GM18909 (cell line): ENCODE measurements at regions not wholly inside any gene's neighbourhood (a gene's known extent, or its start where the extent isn't known, plus 50 kb on each side); places are given as distances from the start of the nearest gene placed in this dataset.
A peak's percentile ranks its signal among the peaks of the same experiment; 100 is the strongest.
"Not testable (repeated sequence)": the region's sequence is repeated elsewhere in the genome, so short reads cannot be mapped to it uniquely, and the experiment has no call there.

Experiments used
- ATAC-seq: cut with Tn5 transposase; IDR thresholded peaks from one replicate; pipeline ENCODE4 v1.9.1; 2021; ENCODE audit warnings: mild to moderate bottlenecking; ENCODE audit not compliant: unreplicated experiment, poor library complexity

GRCh38 chr6:159642995-159643394 lies 50.0 kb downstream of the SOD2 start:
- ATAC-seq: no peak

DNA sequence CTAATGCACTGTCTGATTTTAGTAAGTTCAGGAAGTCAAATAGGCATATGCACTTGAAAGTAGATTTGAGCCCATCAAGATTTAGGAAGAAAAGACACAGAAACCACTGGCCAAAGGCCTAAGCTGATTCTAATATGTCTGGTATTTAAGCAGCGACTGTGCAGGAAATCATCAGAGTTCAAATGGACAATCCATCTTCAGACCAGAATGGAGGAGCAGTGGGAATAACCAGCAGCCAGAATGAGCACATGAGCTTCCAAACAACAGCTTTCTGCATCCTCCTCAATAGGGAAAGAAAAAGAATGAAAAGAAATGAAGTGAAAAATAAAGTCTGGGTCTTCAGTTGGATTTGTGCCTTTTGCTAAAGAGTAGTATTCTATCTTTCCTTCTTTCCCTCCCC lies 50.6 kb downstream of the SOD2 start:
- ATAC-seq: no peak

DNA sequence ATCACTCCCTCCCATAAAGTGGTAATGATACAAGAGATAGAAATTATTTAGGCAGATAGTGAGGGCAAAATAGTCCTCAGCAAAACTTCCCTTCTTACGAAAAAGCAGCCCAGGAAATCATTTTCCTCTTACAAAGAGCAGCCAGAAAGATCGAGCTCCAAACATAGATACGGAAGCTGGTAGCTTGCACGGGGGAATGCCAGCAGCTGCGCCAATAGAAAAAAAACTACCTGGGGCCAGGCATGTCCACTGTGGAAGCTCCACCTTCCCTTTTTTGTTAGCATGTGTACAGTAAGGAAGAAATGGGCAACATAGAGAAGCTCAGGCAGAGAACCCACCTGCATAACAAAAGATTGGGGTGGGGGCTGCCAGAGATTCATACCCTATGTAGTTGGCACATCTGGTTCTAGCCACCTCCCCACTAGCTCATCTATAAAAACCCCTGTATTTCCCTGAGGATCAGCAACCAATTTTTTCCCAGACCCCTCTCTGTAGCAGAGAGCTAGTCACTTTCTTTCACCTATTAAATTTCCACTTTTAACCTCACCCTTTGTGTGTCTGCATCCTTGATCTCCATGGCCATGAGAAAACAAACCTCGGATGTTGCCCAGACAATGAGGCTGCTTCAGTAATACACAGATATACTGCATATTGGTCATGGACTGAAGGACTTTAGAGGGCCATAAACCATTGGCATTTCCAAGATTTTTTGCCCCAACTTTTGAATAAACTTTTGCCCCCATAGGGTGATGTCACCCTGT lies 52.1 kb downstream of the SOD2 start:
- no peak for ATAC-seq

GRCh38 chr6:159640322-159640721 lies 52.7 kb downstream of the SOD2 start:
- no peak for ATAC-seq

DNA sequence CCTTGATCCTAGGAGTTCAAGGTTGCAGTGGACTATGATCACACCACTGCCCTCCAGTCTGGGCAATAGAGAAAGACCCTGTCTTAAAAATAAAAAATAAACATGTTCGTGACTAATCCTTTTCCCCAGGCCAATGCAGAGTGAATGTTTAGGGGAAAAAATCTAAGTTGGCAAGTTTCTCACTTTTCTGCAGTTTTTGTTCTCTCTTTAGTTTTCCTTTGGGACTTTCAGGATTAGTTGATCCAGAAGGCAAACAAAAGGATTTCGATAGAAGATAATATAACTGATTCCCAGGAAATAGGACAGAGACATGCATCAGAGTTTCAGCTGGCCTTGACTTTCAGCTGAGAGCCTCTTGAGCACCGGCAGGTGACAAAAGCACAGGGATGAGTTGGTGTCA lies 53.3 kb downstream of the SOD2 start:
- ATAC-seq: no peak

GRCh38 chr6:159633196-159633595 lies 59.8 kb downstream of the SOD2 start:
- ATAC-seq: peak; percentile 48

DNA sequence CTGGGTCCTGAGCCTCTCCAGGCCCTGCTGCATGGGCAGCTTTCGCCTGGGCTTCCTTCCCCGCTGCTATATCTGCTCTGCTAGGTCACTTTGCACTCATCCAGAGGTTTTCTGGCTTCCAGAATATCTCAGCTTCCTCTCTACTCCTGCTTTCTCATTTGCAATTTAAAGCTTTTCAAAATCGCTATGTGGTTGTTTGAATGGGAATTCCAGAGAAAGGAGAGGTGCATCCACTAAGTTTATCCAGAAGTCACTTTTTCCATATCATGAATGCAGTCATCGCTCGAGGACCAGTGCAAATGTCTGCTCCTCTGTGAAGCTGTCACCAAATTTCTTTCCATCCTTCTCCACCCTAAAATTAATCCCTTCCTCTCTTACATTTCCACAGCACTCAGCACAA lies 61.2 kb downstream of the SOD2 start:
- no peak for ATAC-seq

GRCh38 chr6:159627939-159628338 lies 65.1 kb downstream of the SOD2 start:
- no peak for ATAC-seq

DNA sequence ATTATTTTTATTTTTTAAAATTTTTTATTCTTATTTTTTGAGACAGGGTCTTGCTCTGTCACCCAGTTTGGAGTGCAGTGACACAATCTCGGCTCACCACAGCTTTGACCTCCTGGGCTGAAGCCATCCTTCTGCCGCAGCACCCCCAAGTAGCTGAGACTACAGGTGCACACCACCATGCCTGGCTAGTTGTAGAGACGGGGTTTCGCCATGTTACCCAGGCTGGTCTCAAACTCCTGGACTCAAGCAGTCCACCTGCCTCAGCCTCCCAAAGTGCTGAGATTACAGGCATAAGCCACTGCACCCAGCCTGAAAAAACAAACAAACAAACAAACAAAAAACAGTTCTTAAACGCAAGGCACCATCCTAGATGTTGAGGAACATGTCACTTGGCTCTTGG lies 66.5 kb downstream of the SOD2 start:
- ATAC-seq: not testable (repeated sequence)

GRCh38 chr6:159623156-159623555 lies 69.9 kb downstream of the SOD2 start:
- ATAC-seq: no peak

- no peak for ATAC-seq
Observed at GRCh38 chr6:159620947-159621346, 72.1 kb downstream of the SOD2 start.

- no peak for ATAC-seq
Observed at GRCh38 chr6:159617444-159617843, 75.6 kb downstream of the SOD2 start.

- ATAC-seq: no peak
Observed at GRCh38 chr6:159616456-159616855, 76.6 kb downstream of the SOD2 start.

DNA sequence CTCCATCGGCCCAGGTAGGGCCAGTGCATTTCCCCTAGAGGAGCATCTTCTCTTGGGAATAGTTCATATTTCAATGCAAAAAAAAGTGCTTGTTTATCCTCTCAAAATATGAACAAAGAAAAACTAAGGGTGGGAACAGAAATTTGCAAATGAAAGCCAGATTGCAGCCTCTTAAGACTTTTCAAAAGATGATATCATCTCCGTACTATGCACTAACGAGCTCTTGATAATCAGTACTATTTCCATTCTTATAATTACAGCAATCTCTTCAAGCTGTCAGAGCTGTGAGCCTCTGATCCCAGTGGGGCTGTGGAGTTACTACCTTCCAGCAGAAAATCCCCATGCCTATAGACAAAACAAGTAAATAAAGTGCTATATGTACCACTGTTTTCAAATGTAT lies 77.1 kb downstream of the SOD2 start:
- no peak for ATAC-seq

GRCh38 chr6:159610881-159611280 lies 82.2 kb downstream of the SOD2 start:
- ATAC-seq: no peak

DNA sequence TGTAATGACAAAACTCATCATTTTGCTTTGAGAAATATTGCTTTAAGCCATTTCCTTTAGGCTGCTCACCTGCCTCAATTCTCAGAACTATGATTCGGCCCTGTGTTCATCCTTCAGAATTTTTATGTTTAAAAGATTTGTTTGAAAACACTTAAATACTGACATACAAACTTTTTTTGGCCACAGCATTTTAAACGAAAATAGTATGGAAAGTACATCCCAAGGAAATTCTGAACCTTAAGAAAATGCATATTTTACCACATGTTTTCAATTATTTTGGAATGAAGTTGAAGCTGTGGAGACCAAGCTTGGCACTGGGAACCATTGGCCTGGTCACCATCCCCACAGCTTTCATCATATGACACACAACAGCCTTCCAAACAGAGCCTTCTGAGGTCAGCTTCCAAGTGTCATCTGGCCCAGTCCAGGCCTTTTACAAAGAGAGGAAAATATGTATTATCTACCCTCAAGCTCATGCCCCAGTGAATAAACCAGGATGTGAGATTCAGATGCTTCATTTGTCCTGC lies 83.3 kb downstream of the SOD2 start:
- no peak for ATAC-seq

DNA sequence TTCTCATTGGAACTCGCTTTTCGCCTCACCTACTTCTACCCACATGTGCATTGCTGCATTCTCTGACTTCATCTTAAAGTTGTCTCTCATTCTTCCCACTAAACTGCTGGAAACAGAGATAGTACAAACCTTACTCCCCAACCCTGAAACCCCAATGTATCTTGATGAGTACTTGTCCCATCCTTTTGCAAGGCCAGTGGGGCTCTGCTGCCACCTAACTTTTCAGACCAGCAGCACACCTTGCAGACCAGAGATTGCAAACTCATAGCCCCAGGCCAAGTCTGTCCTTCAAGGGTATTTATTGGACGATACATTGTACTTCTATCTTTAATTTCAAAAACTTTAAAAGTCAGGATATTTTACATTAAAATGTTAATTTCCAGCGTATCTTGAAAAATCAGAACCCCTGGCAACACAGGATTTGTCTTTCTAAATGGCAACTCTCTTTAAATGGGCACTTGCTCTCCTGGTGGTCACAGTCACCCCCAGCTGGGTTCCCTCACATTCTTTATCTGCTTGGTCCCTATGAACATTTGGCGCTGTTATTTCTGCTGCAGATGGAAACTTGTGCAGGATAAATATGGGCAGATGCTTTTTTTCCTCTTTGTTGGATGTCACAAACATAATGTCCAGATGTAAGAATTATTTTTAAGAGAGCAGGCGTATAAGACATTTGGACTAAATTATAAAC lies 83.9 kb downstream of the SOD2 start:
- no peak for ATAC-seq

DNA sequence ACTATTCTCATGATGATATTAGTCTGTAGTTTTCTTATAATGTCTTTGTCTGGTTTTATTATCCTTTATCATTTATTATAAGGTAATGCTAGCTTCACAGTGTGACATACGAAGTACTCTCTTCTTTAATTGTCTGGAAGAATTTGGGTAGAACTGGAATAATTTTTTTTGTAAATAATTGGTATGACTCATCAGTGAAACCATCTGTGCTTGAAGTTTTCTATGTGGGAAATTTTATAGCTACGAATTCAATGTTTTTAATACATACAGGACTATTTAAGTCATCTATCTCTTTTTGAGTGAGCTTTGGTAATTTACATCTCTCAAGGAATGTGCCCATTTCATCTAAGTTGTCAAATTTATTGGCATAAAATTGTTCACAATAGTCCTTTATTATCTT lies 86.3 kb downstream of the SOD2 start:
- ATAC-seq: no peak

GRCh38 chr6:159604443-159604956 lies 88.5 kb downstream of the SOD2 start:
- no peak for ATAC-seq

- no peak for ATAC-seq
Observed at GRCh38 chr6:159602431-159603041, 90.5 kb downstream of the SOD2 start.

DNA sequence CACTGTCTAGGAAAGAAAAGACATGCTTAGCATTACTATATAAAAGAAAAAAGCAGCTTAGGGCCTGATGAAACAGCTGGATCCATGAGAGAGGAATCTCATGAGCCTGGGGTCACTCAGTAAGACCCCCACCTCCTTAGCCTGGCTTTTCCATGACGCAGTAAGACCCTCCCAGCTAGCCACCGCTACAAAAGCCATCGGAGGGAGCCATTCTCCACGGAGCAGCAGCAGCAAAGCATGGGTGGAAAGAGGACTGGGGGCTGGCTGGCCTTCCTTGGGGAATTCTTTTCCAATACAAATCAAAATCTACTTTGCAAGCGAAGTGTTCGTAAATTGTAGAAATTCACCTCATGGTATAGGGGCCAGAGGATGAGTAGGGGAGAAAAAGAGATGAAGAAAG lies 91.8 kb downstream of the SOD2 start:
- no peak for ATAC-seq
